ENCODE measurements at regions not wholly inside any gene's neighbourhood (a gene's known extent, or its start where the extent isn't known, plus 50 kb on each side); places are given as distances from the start of the nearest gene placed in this dataset.
"Not testable (repeated sequence)": the region's sequence is repeated elsewhere in the genome, so short reads cannot be mapped to it uniquely, and the experiment has no call there.

DNA sequence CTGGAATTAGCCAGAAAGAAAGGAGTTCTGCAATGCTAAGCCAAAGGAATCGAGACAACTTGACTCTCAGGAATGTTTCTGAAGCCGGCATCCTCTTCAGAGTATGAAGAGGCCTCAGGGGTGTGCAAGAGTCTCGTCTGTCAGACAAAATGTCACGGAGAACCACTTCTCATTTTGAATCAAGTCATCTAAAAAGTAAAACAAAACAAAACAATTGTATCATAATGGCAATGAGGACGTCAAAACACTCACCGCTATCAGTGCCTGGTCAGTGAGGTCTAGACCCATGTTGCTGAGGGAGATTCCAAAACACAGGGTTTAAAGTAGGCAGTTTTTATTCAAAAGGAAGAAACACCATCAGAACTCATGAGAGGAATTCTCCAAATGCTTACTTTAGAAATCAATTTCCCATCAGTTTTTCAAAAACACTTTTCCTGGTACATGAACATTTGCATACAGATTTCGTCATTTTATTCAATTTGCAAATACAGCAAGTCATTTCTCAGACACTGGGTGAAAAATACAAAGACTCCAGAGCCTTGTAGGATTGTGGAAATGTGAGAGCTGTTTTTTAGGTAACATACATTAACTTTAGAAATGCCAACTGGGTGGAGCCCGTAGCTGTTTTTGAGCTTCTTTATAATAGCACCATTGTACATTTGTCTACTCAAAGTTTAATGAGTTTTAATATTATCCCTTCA lies 89.5 kb upstream of the MAP3K1 start (continued):
- TF ChIP-seq ZNF121 (CRISPR knock-in tag; IDR thresholded peaks at IDR 0.05), result no peak
- no peak for TF ChIP-seq PAF1 (CRISPR knock-in tag; IDR thresholded peaks at IDR 0.05)
- TF ChIP-seq, protein P1, sequence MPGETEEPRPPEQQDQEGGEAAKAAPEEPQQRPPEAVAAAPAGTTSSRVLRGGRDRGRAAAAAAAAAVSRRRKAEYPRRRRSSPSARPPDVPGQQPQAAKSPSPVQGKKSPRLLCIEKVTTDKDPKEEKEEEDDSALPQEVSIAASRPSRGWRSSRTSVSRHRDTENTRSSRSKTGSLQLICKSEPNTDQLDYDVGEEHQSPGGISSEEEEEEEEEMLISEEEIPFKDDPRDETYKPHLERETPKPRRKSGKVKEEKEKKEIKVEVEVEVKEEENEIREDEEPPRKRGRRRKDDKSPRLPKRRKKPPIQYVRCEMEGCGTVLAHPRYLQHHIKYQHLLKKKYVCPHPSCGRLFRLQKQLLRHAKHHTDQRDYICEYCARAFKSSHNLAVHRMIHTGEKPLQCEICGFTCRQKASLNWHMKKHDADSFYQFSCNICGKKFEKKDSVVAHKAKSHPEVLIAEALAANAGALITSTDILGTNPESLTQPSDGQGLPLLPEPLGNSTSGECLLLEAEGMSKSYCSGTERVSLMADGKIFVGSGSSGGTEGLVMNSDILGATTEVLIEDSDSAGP (CRISPR knock-in tag; IDR thresholded peaks at IDR 0.05; ENCODE audit: borderline replicate concordance), result no peak
- no peak for TF ChIP-seq KDM3A (CRISPR knock-in tag; IDR thresholded peaks at IDR 0.05; ENCODE audit: low read depth)

GRCh38 chr5:56724857-56725256 lies 90.5 kb upstream of the MAP3K1 start:
- POLR2A ChIA-PET; H3K4me2 ChIP-seq (ENCODE audit: low read depth, low read length); DNase-seq (ENCODE audit: low spot score); H3K4me1 ChIP-seq (ENCODE audit: insufficient read depth, low read length); H3K36me3 ChIP-seq (replicated peaks in 1 of 2; ENCODE audit: control insufficient read depth in 1 of 2, insufficient read depth in 2 of 2, low read length in 2 of 2); intact Hi-C loops (cut with micrococcal nuclease; ENCODE audit: unreplicated experiment); FAIRE-seq; H3K9me3 ChIP-seq (ENCODE audit: low read length); H2AFZ ChIP-seq (ENCODE audit: low read length); H3K27ac ChIP-seq (ENCODE audit: extremely low read length, insufficient read depth, low read length); H4K20me1 ChIP-seq (ENCODE audit: insufficient read depth, low read length); in situ Hi-C loops (cut with HindIII; ENCODE audit: extremely low pct_ligation_motif_present, low pct_unique_long_range_greater_than_20kb); BruUV-seq (replicated peaks); H3K9ac ChIP-seq (ENCODE audit: insufficient read depth, low read depth, low read length); CTCF ChIA-PET (ENCODE audit: low intra/inter-chr PET ratio, low total read pairs); H3K4me3 ChIP-seq (replicated peaks in 1 of 3; ENCODE audit: insufficient read depth in 1 of 3, low read depth in 2 of 3, low read length in 3 of 3); H3K79me2 ChIP-seq (ENCODE audit: insufficient read depth, low read length); H3K27me3 ChIP-seq (ENCODE audit: control insufficient read depth in 1 of 2, insufficient read depth in 2 of 2, low read length in 2 of 2); ATAC-seq: not testable (repeated sequence)
- WGBS (ENCODE audit: low lambda C conversion rate), result 88% methylated on average over 4 of the region's 4 CpGs

GRCh38 chr5:56722317-56722716 lies 93.0 kb upstream of the MAP3K1 start:
- 55% methylated on average over 3 of the region's 3 CpGs for WGBS (ENCODE audit: low lambda C conversion rate)
- Histone ChIP-seq H2AFZ (ENCODE audit: low read length) (no peak overlapping the region), H3K4me1 (ENCODE audit: insufficient read depth, low read length) (no peaks in the 10 kb centered on the region), H3K79me2 (ENCODE audit: insufficient read depth, low read length) (no peaks in the 10 kb centered on the region), H3K4me2 (ENCODE audit: low read depth, low read length) (no peak overlapping the region), H3K4me3 (replicated peaks in 1 of 3; ENCODE audit: insufficient read depth in 1 of 3, low read depth in 2 of 3, low read length in 3 of 3) (no peak overlapping the region), H3K27ac (ENCODE audit: extremely low read length, insufficient read depth, low read length) (no peak overlapping the region), H3K9ac (ENCODE audit: insufficient read depth, low read depth, low read length) (no peak overlapping the region), H3K36me3 (replicated peaks in 1 of 2; ENCODE audit: control insufficient read depth in 1 of 2, insufficient read depth in 2 of 2, low read length in 2 of 2) (no peaks in the 10 kb centered on the region), H4K20me1 (ENCODE audit: insufficient read depth, low read length) (no peaks in the 10 kb centered on the region), H3K9me3 (ENCODE audit: low read length) (no peaks in the 10 kb centered on the region), H3K27me3 (ENCODE audit: control insufficient read depth in 1 of 2, insufficient read depth in 2 of 2, low read length in 2 of 2) (peaks cover 0 to 3% of the 10 kb centered on the region in 2 experiments; a peak in 1 of 5 replicates)
- no TSS peak for BruUV-seq (replicated peaks)
- CTCF ChIA-PET (ENCODE audit: low intra/inter-chr PET ratio, low total read pairs), result no interaction called here
- DNase-seq (ENCODE audit: low spot score) (no peak), ATAC-seq (no peak), FAIRE-seq (no peak)
- in situ Hi-C loops (cut with HindIII; ENCODE audit: extremely low pct_ligation_motif_present, low pct_unique_long_range_greater_than_20kb), result no loop called here
- TF ChIP-seq ZNF33B (CRISPR knock-in tag; IDR thresholded peaks at IDR 0.05) (no peak), ZSCAN22 (CRISPR knock-in tag; IDR thresholded peaks at IDR 0.05) (no peak), MEIS1 (CRISPR knock-in tag; IDR thresholded peaks at IDR 0.05; ENCODE audit: borderline replicate concordance) (no peak), ZNF839 (CRISPR knock-in tag; IDR thresholded peaks at IDR 0.05; ENCODE audit: borderline replicate concordance) (no peak)
- TF ChIP-seq, protein P2, sequence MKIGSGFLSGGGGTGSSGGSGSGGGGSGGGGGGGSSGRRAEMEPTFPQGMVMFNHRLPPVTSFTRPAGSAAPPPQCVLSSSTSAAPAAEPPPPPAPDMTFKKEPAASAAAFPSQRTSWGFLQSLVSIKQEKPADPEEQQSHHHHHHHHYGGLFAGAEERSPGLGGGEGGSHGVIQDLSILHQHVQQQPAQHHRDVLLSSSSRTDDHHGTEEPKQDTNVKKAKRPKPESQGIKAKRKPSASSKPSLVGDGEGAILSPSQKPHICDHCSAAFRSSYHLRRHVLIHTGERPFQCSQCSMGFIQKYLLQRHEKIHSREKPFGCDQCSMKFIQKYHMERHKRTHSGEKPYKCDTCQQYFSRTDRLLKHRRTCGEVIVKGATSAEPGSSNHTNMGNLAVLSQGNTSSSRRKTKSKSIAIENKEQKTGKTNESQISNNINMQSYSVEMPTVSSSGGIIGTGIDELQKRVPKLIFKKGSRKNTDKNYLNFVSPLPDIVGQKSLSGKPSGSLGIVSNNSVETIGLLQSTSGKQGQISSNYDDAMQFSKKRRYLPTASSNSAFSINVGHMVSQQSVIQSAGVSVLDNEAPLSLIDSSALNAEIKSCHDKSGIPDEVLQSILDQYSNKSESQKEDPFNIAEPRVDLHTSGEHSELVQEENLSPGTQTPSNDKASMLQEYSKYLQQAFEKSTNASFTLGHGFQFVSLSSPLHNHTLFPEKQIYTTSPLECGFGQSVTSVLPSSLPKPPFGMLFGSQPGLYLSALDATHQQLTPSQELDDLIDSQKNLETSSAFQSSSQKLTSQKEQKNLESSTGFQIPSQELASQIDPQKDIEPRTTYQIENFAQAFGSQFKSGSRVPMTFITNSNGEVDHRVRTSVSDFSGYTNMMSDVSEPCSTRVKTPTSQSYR (CRISPR knock-in tag; IDR thresholded peaks at IDR 0.05; ENCODE audit: borderline replicate concordance), result no peak
- TF ChIP-seq, protein P3, sequence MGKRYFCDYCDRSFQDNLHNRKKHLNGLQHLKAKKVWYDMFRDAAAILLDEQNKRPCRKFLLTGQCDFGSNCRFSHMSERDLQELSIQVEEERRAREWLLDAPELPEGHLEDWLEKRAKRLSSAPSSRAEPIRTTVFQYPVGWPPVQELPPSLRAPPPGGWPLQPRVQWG (CRISPR knock-in tag; IDR thresholded peaks at IDR 0.05; ENCODE audit: borderline replicate concordance, low read depth), result no peak
- POLR2A ChIA-PET, result no interaction called here
- intact Hi-C loops (cut with micrococcal nuclease; ENCODE audit: unreplicated experiment), result no loop called here

Measured in HepG2 (cell line).